Thyroid gland (tissue), 4 donors: ENCODE measurements at regions not wholly inside any gene's neighbourhood (a gene's known extent, or its start where the extent isn't known, plus 50 kb on each side); places are given as distances from the start of the nearest gene placed in this dataset.

Experiments
- DNase-seq, 2 donors: peaks; one replicate each; pipeline ENCODE4 v3.0.0-alpha.2; 2019
- H3K27ac ChIP-seq, 3 donors: fragments of 200-600 bp; sonication (generic); 1 replicate in 2 of 3; 2 replicates in 1 of 3; pipeline ENCODE4 v1.5.1; 2016 to 2019; ENCODE audit warnings: mild to moderate bottlenecking in 1 of 3, moderate library complexity in 1 of 3
- H3K27me3 ChIP-seq: fragments of 200-600 bp; sonication (generic); one replicate; pipeline ENCODE4 v1.5.1; 2019
- H3K36me3 ChIP-seq, 2 donors: fragments of 200-600 bp; sonication (generic); one replicate each; pipeline ENCODE4 v1.5.1; 2016 to 2019
- H3K4me1 ChIP-seq, 2 donors: fragments of 200-600 bp; sonication (generic); one replicate each; pipeline ENCODE4 v1.5.1; 2017 to 2019
- H3K4me3 ChIP-seq, 3 donors: fragments of 200-600 bp; sonication (generic); replicated peaks in 1 of 3; 1 replicate in 2 of 3; 2 replicates in 1 of 3; pipeline ENCODE4 v1.5.1; 2016; ENCODE audit warnings: mild to moderate bottlenecking in 1 of 3
- H3K9me3 ChIP-seq: fragments of 200-600 bp; sonication (generic); one replicate; pipeline ENCODE4 v1.5.1; 2017
- CTCF ChIP-seq, 6 experiments: fragments of 200-600 bp in 3 of 6; fragments of 450-650 bp in 3 of 6; sonication (generic) in 3 of 6; IDR thresholded peaks; one replicate each; pipeline ENCODE4 v1.5.1; 2016 to 2019; ENCODE audit warnings: antibody characterized with exemption in 6 of 6, mild to moderate bottlenecking in 2 of 6, inconsistent platforms in 1 of 6, moderate library complexity in 1 of 6
- POLR2A ChIP-seq, 2 donors: fragments of 450-650 bp; IDR thresholded peaks; one replicate each; pipeline ENCODE4 v1.6.1; 2017; ENCODE audit warnings: antibody characterized with exemption in 2 of 2, mild to moderate bottlenecking in 2 of 2, moderate library complexity in 1 of 2
- WGBS, 2 donors: methylation state at CpG; one replicate each; pipeline ENCODE4 v1.1.5; 2017; 5-methylcytosine and 5-hydroxymethylcytosine counted together
- intact Hi-C: fragments of 100-400 bp; cut with DNase I; formaldehyde crosslinking; loops from one replicate; pipeline ENCODE4 v1.15.1; 2023

GRCh38 chr20:57079031-57080005, 187.1 kb downstream of the BMP7 start:
- H3K27ac ChIP-seq = no peak overlapping the region
- no peaks in the 10 kb centered on the region for H3K9me3 ChIP-seq
- TF ChIP-seq CTCF (IDR thresholded peaks at IDR 0.05) (no peak), POLR2A (IDR thresholded peaks at IDR 0.05) (no peak)
- no peaks in the 10 kb centered on the region for H3K4me1 ChIP-seq
- H3K27me3 ChIP-seq = no peaks in the 10 kb centered on the region
- H3K4me3 ChIP-seq = no peak overlapping the region
- DNase-seq = no peak
- 70 to 76% methylated on average over 2 of the region's 2 CpGs for WGBS, 2 donors
- no peaks in the 10 kb centered on the region for H3K36me3 ChIP-seq
- intact Hi-C loops = no loop called here

- H3K4me1 ChIP-seq = no peaks in the 10 kb centered on the region
- TF ChIP-seq POLR2A (IDR thresholded peaks at IDR 0.05) = no peak
- no peak for TF ChIP-seq CTCF (IDR thresholded peaks at IDR 0.05)
- intact Hi-C loops = no loop called here
- no peak overlapping the region for H3K27ac ChIP-seq
- no peaks in the 10 kb centered on the region for H3K36me3 ChIP-seq
- no peaks in the 10 kb centered on the region for H3K9me3 ChIP-seq
- DNase-seq = no peak
- H3K27me3 ChIP-seq = no peaks in the 10 kb centered on the region
- no peak overlapping the region for H3K4me3 ChIP-seq
Measured at GRCh38 chr20:57080796-57081195, 185.6 kb downstream of the BMP7 start.

- no peak for TF ChIP-seq POLR2A (IDR thresholded peaks at IDR 0.05)
- TF ChIP-seq CTCF (IDR thresholded peaks at IDR 0.05) = no peak
- intact Hi-C loops = no loop called here
Measured at GRCh38 chr20:57082357-57082945, 184.0 kb downstream of the BMP7 start.

GRCh38 chr20:57083072-57083471, 183.4 kb downstream of the BMP7 start:
- no peak overlapping the region for H3K27ac ChIP-seq
- intact Hi-C loops = no loop called here
- H3K9me3 ChIP-seq = no peaks in the 10 kb centered on the region
- no peak for DNase-seq
- H3K36me3 ChIP-seq = no peaks in the 10 kb centered on the region
- no peaks in the 10 kb centered on the region for H3K27me3 ChIP-seq
- no peaks in the 10 kb centered on the region for H3K4me1 ChIP-seq
- WGBS, 2 donors = 91 to 94% methylated on average over 9 of the region's 9 CpGs
- TF ChIP-seq POLR2A (IDR thresholded peaks at IDR 0.05) (no peak), CTCF (IDR thresholded peaks at IDR 0.05) (no peak)
- H3K4me3 ChIP-seq = no peak overlapping the region

More at GRCh38 chr20:57082357-57082945, 184.0 kb downstream of the BMP7 start:
- no peaks in the 10 kb centered on the region for H3K27me3 ChIP-seq
- H3K9me3 ChIP-seq = no peaks in the 10 kb centered on the region
- H3K4me1 ChIP-seq = no peaks in the 10 kb centered on the region
- no peak overlapping the region for H3K4me3 ChIP-seq
- no peak overlapping the region for H3K27ac ChIP-seq
- H3K36me3 ChIP-seq = no peaks in the 10 kb centered on the region
- no peak for DNase-seq
- WGBS, 2 donors = 71 to 78% methylated on average over 12 to 13 of the region's 13 CpGs

GRCh38 chr20:57086066-57086465, 180.4 kb downstream of the BMP7 start:
- Histone ChIP-seq H3K4me1 (no peaks in the 10 kb centered on the region), H3K4me3 (no peak overlapping the region), H3K9me3 (no peaks in the 10 kb centered on the region), H3K36me3 (no peaks in the 10 kb centered on the region), H3K27me3 (no peaks in the 10 kb centered on the region), H3K27ac (no peak overlapping the region)
- intact Hi-C loops = no loop called here
- no peak for DNase-seq
- TF ChIP-seq CTCF (IDR thresholded peaks at IDR 0.05) = no peak
- TF ChIP-seq POLR2A (IDR thresholded peaks at IDR 0.05) = no peak
- WGBS, 2 donors = 80 to 87% methylated on average over 1 to 8 of the region's 8 CpGs
